Thoracic aorta (tissue), 2 donors: ENCODE measurements at regions not wholly inside any gene's neighbourhood (a gene's known extent, or its start where the extent isn't known, plus 50 kb on each side); places are given as distances from the start of the nearest gene placed in this dataset.

Source experiments
- ATAC-seq: fragments of 150-250 bp; one replicate; pipeline ENCODE4 v1.8.0; 2017; ENCODE audit warnings: low read depth; ENCODE audit not compliant: insufficient number of reproducible peaks, low FRiP score
- DNase-seq: peaks from one replicate; pipeline ENCODE4 v3.0.0-alpha.2; 2020; ENCODE audit warnings: low spot score
- H3K27ac ChIP-seq, 2 donors: fragments of 200-600 bp; sonication (generic); 1 replicate in 1 of 2; 2 replicates in 1 of 2; pipeline ENCODE4 v1.5.1; 2016; ENCODE audit warnings: mild to moderate bottlenecking in 2 of 2, moderate library complexity in 2 of 2
- H3K27me3 ChIP-seq: fragments of 200-600 bp; sonication (generic); replicated peaks from 2 replicates; pipeline ENCODE4 v1.6.0; 2016; ENCODE audit warnings: mild to moderate bottlenecking; ENCODE audit not compliant: insufficient read depth
- H3K36me3 ChIP-seq: fragments of 200-600 bp; sonication (generic); one replicate; pipeline ENCODE4 v1.5.1; 2016
- H3K4me1 ChIP-seq, 2 donors: fragments of 200-600 bp; sonication (generic); 1 replicate in 1 of 2; 2 replicates in 1 of 2; pipeline versions ENCODE4 v1.5.1 to v1.6.0; 2016; ENCODE audit warnings: low read depth in 2 of 2, mild to moderate bottlenecking in 1 of 2; ENCODE audit not compliant: control insufficient read depth in 1 of 2
- H3K4me3 ChIP-seq: fragments of 200-600 bp; sonication (generic); 2 replicates; pipeline ENCODE4 v1.5.1; 2016; ENCODE audit warnings: mild to moderate bottlenecking
- H3K9me3 ChIP-seq: fragments of 200-600 bp; sonication (generic); 2 replicates; pipeline ENCODE4 v1.5.1; 2016
- TF ChIP-seq, protein P1 (sequence below): fragments of 200-600 bp; sonication (generic); IDR thresholded peaks from one replicate; pipeline ENCODE4 v1.5.1; 2019; ENCODE audit warnings: antibody characterized with exemption

DNA sequence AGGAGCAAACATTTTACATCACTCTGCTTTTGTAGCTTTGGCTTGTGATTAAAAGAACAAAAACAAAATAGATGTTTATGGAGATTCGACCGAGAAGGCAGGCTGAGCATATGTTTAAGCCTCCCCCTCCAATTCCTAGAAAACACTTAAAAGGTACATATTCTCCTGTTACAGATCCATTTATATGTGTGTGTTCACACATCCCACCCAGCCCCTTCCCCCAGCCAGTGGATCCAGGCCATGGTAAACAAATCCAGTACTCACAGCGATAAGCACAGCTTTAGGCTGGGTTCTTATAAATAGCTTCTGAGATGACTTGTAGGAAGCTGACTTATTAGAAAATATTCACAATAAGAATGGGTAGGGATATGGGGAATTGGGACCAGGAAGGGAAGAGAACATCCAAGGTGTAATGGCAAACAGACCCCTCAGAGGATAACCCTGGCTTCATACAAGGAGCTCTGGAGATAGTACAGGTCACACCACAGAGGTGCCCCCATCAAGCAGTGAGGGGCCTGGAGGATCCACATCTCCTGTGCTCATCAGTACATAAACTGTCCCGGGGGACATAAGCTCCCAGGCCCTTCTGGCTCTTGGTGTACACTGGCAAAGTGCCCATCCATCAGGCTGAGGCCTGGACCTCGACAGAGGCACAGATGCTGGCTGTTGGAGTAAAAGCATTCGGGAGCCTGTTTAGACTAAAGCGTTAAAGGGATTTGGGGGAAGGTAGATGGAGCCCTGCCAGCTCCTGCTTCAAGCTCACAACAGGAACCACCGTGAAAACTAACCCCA lies 70.0 kb upstream of the UBE2E1 start:
- Histone ChIP-seq H3K27me3 (no peaks in the 10 kb centered on the region), H3K9me3 (no peaks in the 10 kb centered on the region), H3K36me3 (no peaks in the 10 kb centered on the region), H3K4me1 (peaks cover 28 to 37% of the 10 kb centered on the region in 2 donors), H3K27ac (no peak overlapping the region), H3K4me3 (no peak overlapping the region)
- no peak for ATAC-seq
- TF ChIP-seq, protein P1, sequence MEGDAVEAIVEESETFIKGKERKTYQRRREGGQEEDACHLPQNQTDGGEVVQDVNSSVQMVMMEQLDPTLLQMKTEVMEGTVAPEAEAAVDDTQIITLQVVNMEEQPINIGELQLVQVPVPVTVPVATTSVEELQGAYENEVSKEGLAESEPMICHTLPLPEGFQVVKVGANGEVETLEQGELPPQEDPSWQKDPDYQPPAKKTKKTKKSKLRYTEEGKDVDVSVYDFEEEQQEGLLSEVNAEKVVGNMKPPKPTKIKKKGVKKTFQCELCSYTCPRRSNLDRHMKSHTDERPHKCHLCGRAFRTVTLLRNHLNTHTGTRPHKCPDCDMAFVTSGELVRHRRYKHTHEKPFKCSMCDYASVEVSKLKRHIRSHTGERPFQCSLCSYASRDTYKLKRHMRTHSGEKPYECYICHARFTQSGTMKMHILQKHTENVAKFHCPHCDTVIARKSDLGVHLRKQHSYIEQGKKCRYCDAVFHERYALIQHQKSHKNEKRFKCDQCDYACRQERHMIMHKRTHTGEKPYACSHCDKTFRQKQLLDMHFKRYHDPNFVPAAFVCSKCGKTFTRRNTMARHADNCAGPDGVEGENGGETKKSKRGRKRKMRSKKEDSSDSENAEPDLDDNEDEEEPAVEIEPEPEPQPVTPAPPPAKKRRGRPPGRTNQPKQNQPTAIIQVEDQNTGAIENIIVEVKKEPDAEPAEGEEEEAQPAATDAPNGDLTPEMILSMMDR: no peak
- no peak for DNase-seq

DNA sequence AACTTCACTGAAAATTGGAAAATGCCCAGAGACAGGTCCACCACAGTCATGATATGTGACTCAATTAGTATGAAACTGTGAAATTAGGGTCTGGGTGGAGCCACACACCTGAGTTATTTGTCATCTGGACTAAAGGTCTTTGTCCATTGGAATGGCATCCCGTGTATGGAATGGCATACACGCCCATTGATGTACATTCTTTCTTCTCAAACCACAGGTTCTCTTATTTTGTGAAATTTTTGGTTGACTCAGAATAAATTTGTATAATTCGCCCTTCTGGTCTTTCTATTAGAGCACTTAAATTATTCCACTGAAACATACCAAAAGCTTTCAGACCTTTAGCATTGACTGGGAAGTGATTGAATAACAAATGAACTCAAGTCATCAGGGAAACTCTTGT lies 66.8 kb upstream of the UBE2E1 start:
- DNase-seq (no peak), ATAC-seq (no peak)
- TF ChIP-seq, protein P1: no peak
- no peak overlapping the region for H3K4me3 ChIP-seq
- peaks cover 29 to 36% of the 10 kb centered on the region in 2 donors for H3K4me1 ChIP-seq
- no peaks in the 10 kb centered on the region for H3K36me3 ChIP-seq
- no peaks in the 10 kb centered on the region for H3K9me3 ChIP-seq
- H3K27ac ChIP-seq: no peak overlapping the region
- H3K27me3 ChIP-seq: no peaks in the 10 kb centered on the region

DNA sequence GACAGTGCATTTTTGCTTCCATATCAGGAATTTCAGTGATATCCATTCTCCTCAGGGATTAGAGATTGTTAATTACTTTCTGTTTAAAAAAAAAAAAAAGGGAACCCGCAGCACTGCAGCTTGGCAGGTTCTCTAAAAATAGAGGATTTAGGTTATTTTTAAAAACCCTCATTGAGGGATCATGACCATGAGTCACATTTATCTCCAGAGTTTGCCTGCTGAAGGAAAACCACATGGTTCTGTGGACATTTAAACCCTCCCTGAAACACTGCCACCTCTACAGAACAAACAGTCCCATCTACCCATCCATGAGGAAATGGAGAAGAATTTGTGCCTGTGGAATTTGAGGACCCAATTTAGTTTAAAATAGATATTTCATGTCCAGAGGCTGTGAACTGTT lies 66.2 kb upstream of the UBE2E1 start:
- no peak overlapping the region for H3K4me3 ChIP-seq
- ATAC-seq: no peak

DNA sequence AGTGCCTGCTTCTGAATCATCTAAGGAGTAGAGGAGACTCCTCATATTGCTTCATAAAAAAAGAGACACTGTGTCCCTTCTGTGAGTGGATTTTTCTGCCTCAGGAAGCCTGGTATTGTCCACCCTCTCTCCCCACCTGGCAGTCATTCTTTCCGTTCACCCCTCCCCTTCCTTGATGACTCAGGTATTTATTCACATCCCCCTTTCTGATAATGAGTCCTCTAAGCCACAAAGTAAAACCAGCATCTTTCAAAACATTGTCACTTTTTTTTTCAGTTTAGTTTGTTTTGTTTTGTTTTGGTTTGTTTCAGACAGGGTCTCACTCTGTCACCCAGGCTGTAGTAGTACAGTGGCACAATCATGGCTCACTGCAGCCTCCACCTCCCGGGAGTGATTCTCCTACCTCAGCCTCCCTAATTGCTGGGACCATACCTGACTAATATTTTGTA lies 65.2 kb upstream of the UBE2E1 start:
- Histone ChIP-seq H3K27me3 (no peaks in the 10 kb centered on the region), H3K9me3 (no peaks in the 10 kb centered on the region), H3K4me3 (no peak overlapping the region), H3K36me3 (no peaks in the 10 kb centered on the region), H3K27ac (no peak overlapping the region), H3K4me1 (peaks cover 21 to 27% of the 10 kb centered on the region in 2 donors)
- no peak for ATAC-seq
- TF ChIP-seq, protein P1: no peak
- DNase-seq: no peak

More for the DNA sequence above, 66.2 kb upstream of the UBE2E1 start:
- TF ChIP-seq, protein P1: no peak
- DNase-seq: no peak
- Histone ChIP-seq H3K27ac (no peak overlapping the region), H3K27me3 (no peaks in the 10 kb centered on the region), H3K9me3 (no peaks in the 10 kb centered on the region), H3K4me1 (peaks cover 29 to 36% of the 10 kb centered on the region in 2 donors), H3K36me3 (no peaks in the 10 kb centered on the region)

DNA sequence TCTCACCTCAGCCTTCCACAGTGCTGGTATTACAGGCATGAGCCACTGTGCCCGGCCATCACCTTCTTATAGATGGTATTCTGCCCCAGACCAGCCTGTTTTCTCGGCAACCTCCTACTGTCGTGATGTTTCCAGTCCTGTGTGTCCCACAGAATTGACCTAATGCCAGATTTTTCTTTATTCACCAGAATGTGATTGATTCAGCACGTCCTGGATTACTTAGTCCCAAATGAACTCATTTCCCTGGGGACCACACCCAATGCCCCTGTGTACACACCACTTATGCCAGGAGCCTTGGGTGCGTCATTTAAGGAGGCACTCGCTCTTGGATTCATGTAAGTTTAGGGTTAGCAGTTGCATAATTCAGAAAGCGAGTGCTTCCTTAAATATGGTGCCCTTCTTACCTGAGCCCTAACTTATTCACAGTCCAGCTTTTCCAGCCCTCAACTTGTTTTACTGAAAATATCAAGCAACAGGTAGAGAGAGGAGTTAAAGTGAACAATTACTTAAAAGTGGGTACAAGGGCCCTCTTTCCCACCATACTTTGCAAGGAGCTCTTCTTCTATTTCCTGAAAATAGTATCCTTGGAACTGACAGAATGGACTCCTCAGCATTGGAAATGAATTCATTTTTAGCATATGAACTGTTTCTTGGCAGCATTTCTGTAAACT lies 64.6 kb upstream of the UBE2E1 start:
- Histone ChIP-seq H3K36me3 (no peaks in the 10 kb centered on the region), H3K9me3 (no peaks in the 10 kb centered on the region), H3K27ac (no peak overlapping the region), H3K27me3 (no peaks in the 10 kb centered on the region), H3K4me1 (peaks cover 16 to 21% of the 10 kb centered on the region in 2 donors), H3K4me3 (no peak overlapping the region)
- TF ChIP-seq, protein P1: no peak
- DNase-seq: no peak
- ATAC-seq: no peak
